ENCODE measurements at regions not wholly inside any gene's neighbourhood (a gene's known extent, or its start where the extent isn't known, plus 50 kb on each side); places are given as distances from the start of the nearest gene placed in this dataset.
A peak's percentile ranks its signal among the peaks of the same experiment; 100 is the strongest.

- no peak for DNase-seq
Measured at GRCh38 chr21:41086569-41086968, 81.4 kb upstream of the BACE2 start.

- DNase-seq, result no peak
Measured at GRCh38 chr21:41090981-41091380, 77.0 kb upstream of the BACE2 start.

- peak; percentile 7 for DNase-seq
Measured at GRCh38 chr21:41091616-41092015, 76.3 kb upstream of the BACE2 start.

- no peak for DNase-seq
Measured at GRCh38 chr21:41092312-41092711, 75.6 kb upstream of the BACE2 start.

GRCh38 chr21:41095983-41096382, 72.0 kb upstream of the BACE2 start:
- no peak for DNase-seq

DNA sequence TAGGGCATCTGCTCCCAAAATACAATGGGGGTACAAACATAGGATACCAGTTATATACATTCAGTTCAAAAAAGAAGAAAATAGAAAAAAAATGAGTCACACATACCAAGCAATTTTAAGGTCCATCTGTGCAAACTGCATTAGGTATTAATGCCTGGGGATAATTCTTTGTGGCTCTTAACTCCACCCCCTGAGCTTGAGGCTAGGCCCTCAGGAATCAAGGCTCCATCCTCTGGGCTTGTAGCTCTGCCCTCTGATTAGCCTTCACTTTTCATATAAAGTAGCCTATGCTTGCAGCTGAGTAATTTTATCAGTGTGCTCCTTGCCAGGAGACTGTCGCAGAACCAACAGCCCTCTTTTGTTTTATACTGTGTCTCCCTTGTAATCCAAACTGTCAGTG, 69.9 kb upstream of the BACE2 start:
- peak; percentile 21 for DNase-seq

DNA sequence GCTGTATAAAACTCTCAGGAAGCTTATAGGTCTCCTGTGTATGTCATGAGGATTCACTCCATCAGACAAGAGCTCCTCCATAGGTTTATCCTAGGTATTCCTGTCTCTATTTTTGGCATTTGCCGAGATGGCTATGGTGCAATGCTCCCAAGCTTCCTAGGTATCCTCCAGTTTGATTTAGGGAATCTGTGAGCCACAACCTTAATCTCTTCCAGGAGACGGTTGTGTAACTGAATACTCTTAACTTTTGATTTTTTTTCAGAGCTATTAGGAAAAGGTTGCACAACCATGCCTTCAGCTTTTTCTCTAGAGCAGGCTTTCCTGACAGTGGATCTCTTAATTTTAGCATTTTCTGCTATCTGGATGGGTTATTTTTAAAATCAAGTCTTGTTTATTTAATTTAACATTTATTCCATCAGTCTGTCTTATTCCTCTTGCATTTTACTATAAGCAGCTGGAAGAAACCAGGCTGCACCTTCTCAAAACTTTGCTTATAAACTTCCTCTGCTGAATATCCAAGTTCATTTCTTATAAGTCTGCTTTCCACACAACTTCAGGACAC, 69.4 kb upstream of the BACE2 start:
- no peak for DNase-seq

DNA sequence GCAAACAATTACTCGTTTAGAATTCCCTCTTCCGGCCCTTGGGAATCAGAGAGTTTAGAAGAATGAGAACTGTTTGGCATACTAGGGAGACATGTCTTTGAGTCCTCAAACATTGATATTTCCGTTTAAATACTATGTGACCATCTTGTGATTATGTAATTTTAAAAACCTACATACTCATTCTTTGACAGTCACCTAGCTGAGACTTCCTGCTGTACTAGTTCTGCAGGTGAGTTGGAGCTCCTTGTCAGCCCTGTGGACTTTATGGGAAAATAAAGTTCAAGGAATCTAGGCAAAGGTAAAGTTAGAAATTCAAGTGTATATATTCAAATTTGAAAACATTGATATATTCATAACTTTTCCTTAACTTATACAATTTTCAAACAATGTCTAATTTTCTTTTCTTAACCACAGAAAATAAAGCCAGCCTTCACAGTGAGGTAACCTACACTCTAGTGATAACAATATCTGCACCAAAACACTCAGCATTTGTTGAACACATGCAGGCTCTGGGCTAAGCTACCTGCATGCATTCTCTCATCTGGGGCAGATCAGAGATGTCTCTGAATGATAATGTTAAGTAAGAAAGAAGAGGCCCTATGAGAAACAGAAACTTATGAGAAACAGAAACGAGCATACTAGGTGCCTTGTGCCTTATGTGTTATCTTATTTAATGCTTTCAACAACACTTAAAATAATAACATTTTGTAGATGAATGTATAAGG, 67.0 kb upstream of the BACE2 start:
- no peak for DNase-seq

GRCh38 chr21:41102281-41102680, 65.7 kb upstream of the BACE2 start:
- DNase-seq, result no peak

DNA sequence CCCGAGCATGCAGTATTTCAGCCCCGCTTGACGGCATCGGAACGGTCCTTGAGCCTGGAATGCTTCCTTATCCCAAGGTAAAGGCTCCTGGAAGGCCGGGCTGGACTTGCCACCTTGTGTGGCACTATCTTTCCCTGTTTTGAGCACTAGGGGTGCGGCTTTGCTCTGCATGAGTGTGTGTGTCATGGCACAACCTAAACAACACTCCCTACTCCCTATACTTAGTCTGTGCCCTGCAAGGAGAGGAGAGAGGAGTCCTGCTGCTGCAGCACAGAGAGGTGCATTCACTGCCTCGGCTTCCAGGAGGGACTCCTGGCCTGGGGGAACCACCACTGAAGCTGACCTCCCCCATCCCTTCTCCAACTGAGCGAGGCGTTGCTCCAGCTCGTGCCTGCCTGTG, 60.4 kb upstream of the BACE2 start:
- no peak for DNase-seq

- DNase-seq, result no peak
Measured at GRCh38 chr21:41108668-41109585, 59.0 kb upstream of the BACE2 start.

GRCh38 chr21:41110161-41110560, 57.8 kb upstream of the BACE2 start:
- DNase-seq, result no peak

GRCh38 chr21:41110664-41111063, 57.3 kb upstream of the BACE2 start:
- no peak for DNase-seq

DNA sequence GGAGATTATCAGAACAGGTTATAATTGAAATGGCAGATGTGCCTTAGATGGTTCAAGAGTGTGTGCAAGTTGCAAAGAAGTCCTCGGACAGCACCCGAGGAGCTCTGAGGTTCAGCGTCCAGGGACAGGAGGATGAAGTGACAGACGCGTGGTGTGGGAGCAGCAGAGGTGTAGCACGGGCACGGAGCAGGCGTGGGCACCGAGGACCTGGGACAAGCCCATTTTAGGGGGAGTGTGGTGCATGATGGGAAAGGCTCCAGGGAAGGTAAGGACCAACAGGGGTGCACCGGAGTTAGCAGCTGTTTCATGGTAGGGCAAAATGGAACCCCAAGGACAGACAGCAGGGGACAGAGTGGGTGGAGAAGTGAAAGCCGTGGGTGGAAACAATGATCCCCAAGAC, 56.3 kb upstream of the BACE2 start:
- no peak for DNase-seq

DNA sequence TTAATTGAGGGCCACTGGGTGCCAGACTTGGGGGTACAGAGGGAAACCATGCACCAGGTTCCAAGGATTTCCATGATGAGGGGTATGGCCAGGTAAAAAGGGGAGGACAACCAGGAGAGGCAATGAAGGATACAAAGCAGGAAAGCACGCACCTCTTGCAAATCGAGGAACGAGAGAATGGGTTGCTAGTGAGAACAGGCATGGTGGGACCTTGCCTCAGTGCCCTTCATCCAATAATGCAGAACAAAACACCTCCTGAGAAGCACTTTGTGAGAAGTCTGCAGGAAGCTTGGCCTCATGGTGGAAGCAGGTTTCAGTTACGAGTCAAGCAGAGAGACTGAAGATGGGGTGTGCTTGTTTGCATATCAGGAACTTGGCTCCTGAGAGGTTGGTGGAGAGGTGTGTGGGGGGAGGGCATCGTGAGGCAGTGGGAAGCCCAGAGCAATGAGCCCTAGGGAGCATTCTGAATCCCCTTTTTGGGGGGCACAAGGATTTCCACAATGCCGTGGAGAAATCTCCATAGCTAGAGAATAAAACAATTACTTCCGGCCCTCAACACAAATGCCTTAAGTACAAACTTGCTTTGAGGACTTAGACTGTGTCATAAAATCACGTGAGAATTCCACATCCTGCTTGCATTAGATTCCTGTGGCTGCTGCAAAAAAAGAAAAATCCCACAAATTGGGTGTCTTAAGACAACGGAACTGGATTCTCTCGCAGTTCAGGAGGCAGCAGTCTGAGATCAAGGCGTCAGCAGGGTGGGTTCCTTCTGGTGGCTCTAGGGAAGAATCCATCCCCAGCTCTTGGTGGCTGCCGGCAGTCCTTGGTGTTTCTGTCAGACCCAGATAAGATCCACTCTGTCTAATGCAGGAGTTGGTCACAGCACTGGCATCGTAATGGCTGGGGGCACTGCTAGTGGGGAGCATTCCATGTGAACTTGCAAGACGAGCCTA, 54.9 kb upstream of the BACE2 start:
- DNase-seq, result peak; percentile 99

- no peak for DNase-seq
Measured at GRCh38 chr21:41115851-41116250, 52.1 kb upstream of the BACE2 start.

Data from fibroblast of skin of right biceps (primary cell).